RWPE2 (cell line): ENCODE measurements at regions not wholly inside any gene's neighbourhood (a gene's known extent, or its start where the extent isn't known, plus 50 kb on each side); places are given as distances from the start of the nearest gene placed in this dataset.

Experiments
- ATAC-seq: fragments of 200-7000 bp; cut with Tn5 transposase; 3 replicates; pipeline ENCODE4 v1.9.1; 2021; ENCODE audit warnings: low read depth
- DNase-seq: peaks from one replicate; pipeline ENCODE4 v3.0.0-alpha.2; 2020; ENCODE audit warnings: low spot score
- H3K27ac ChIP-seq: fragments of 450-650 bp; 2 replicates; pipeline ENCODE4 v1.5.1; 2017; ENCODE audit warnings: mild to moderate bottlenecking; ENCODE audit not compliant: poor library complexity, severe bottlenecking
- H3K27me3 ChIP-seq: fragments of 250-450 bp; sonication (Bioruptor Pico); 2 replicates; pipeline ENCODE4 v1.5.1; 2021; ENCODE audit warnings: mild to moderate bottlenecking, moderate library complexity; ENCODE audit not compliant: insufficient read depth, poor library complexity, severe bottlenecking
- H3K36me3 ChIP-seq: fragments of 250-450 bp; sonication (Bioruptor Pico); 2 replicates; pipeline ENCODE4 v1.5.1; 2020; ENCODE audit warnings: low read depth, mild to moderate bottlenecking, moderate library complexity
- H3K4me1 ChIP-seq: fragments of 250-450 bp; sonication (Bioruptor Pico); 2 replicates; pipeline ENCODE4 v1.5.1; 2021; ENCODE audit warnings: mild to moderate bottlenecking, moderate library complexity; ENCODE audit not compliant: insufficient read depth, poor library complexity, severe bottlenecking
- H3K4me3 ChIP-seq: fragments of 250-450 bp; sonication (Bioruptor Pico); 2 replicates; pipeline ENCODE4 v1.5.1; 2021; ENCODE audit warnings: mild to moderate bottlenecking, moderate library complexity; ENCODE audit not compliant: severe bottlenecking
- H3K9me3 ChIP-seq: fragments of 250-450 bp; sonication (Bioruptor Pico); 2 replicates; pipeline ENCODE4 v1.5.1; 2021; ENCODE audit warnings: mild to moderate bottlenecking, moderate library complexity; ENCODE audit not compliant: severe bottlenecking
- CTCF ChIP-seq: fragments of 450-650 bp; IDR thresholded peaks from one replicate; pipeline ENCODE4 v1.5.1; 2017; ENCODE audit warnings: mild to moderate bottlenecking, moderate library complexity; ENCODE audit not compliant: poor library complexity, severe bottlenecking

GRCh38 chr12:105587237-105587636 lies 256.7 kb downstream of the C12orf75 start:
- DNase-seq (no peak), ATAC-seq (no peak)
- Histone ChIP-seq H3K27ac (no peak overlapping the region), H3K4me1 (peaks cover 13% of the 10 kb centered on the region), H3K9me3 (no peaks in the 10 kb centered on the region), H3K4me3 (no peak overlapping the region), H3K27me3 (no peaks in the 10 kb centered on the region), H3K36me3 (no peaks in the 10 kb centered on the region)
- no peak for TF ChIP-seq CTCF

- Histone ChIP-seq H3K9me3 (no peaks in the 10 kb centered on the region), H3K4me1 (peaks cover 13% of the 10 kb centered on the region), H3K36me3 (no peaks in the 10 kb centered on the region), H3K27ac (no peak overlapping the region), H3K27me3 (no peaks in the 10 kb centered on the region), H3K4me3 (no peak overlapping the region)
- no peak for DNase-seq
- ATAC-seq = no peak
- TF ChIP-seq CTCF = no peak
Measured at GRCh38 chr12:105588106-105588505, 257.6 kb downstream of the C12orf75 start.

GRCh38 chr12:105590571-105590970 lies 260.1 kb downstream of the C12orf75 start:
- Histone ChIP-seq H3K27me3 (no peaks in the 10 kb centered on the region), H3K36me3 (no peaks in the 10 kb centered on the region), H3K27ac (peak overlapping the region; percentile 70), H3K4me1 (peaks cover 13% of the 10 kb centered on the region), H3K9me3 (no peaks in the 10 kb centered on the region), H3K4me3 (no peak overlapping the region)
- ATAC-seq (peak; percentile 93), DNase-seq (no peak)
- TF ChIP-seq CTCF = no peak

GRCh38 chr12:105595440-105595839 lies 264.9 kb downstream of the C12orf75 start:
- TF ChIP-seq CTCF = no peak
- Histone ChIP-seq H3K27me3 (no peaks in the 10 kb centered on the region), H3K4me3 (no peak overlapping the region), H3K27ac (no peak overlapping the region), H3K4me1 (peaks cover 10% of the 10 kb centered on the region), H3K36me3 (no peaks in the 10 kb centered on the region), H3K9me3 (no peaks in the 10 kb centered on the region)
- ATAC-seq (no peak), DNase-seq (no peak)

GRCh38 chr12:105596731-105597130 lies 266.2 kb downstream of the C12orf75 start:
- Histone ChIP-seq H3K4me3 (no peak overlapping the region), H3K27ac (no peak overlapping the region), H3K9me3 (no peaks in the 10 kb centered on the region), H3K27me3 (no peaks in the 10 kb centered on the region), H3K4me1 (no peaks in the 10 kb centered on the region), H3K36me3 (no peaks in the 10 kb centered on the region)
- TF ChIP-seq CTCF = no peak
- ATAC-seq = no peak
- no peak for DNase-seq
